Mammary epithelial cell (primary cell): ENCODE measurements at regions not wholly inside any gene's neighbourhood (a gene's known extent, or its start where the extent isn't known, plus 50 kb on each side); places are given as distances from the start of the nearest gene placed in this dataset.

Source experiments
- EZH2 ChIP-seq: IDR thresholded peaks from 2 replicates; pipeline ENCODE4 v1.6.1; 2012; ENCODE audit warnings: low read length, inconsistent platforms, borderline replicate concordance
- TF ChIP-seq, protein P1 (sequence below), 2 donors: IDR thresholded peaks in 1 of 2; conservative IDR thresholded peaks in 1 of 2; 2 replicates each; pipeline ENCODE4 v1.5.1; 2011 to 2012; ENCODE audit warnings: inconsistent platforms in 2 of 2, low read length in 2 of 2, mild to moderate bottlenecking in 2 of 2, control low read depth in 1 of 2, low read depth in 1 of 2; ENCODE audit not compliant: insufficient read depth in 1 of 2; ENCODE audit errors: extremely low read depth in 1 of 2

DNA sequence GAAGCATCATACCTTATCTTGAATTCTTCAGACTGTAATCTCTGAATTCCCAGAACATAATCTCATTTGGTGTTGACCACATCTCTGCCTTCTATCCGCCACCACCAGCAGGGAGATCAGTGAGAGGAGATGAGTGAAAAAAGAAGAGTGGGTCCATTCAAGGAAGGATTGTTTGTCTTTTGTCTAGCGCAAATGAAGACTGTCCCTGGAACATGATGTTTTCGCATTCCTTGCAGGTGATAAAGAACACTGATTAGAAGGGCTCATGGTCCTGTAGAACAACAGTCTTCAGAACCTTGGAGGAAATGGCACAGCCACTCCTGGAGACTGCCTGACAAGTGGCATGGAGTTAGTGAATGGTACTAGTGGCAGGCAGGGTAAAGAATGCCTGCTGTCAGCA, 869.6 kb downstream of the JRKL start:
- TF ChIP-seq, protein P1, sequence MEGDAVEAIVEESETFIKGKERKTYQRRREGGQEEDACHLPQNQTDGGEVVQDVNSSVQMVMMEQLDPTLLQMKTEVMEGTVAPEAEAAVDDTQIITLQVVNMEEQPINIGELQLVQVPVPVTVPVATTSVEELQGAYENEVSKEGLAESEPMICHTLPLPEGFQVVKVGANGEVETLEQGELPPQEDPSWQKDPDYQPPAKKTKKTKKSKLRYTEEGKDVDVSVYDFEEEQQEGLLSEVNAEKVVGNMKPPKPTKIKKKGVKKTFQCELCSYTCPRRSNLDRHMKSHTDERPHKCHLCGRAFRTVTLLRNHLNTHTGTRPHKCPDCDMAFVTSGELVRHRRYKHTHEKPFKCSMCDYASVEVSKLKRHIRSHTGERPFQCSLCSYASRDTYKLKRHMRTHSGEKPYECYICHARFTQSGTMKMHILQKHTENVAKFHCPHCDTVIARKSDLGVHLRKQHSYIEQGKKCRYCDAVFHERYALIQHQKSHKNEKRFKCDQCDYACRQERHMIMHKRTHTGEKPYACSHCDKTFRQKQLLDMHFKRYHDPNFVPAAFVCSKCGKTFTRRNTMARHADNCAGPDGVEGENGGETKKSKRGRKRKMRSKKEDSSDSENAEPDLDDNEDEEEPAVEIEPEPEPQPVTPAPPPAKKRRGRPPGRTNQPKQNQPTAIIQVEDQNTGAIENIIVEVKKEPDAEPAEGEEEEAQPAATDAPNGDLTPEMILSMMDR (conservative IDR thresholded peaks at IDR 0.05 in 1 of 2, IDR thresholded peaks at IDR 0.05 in 1 of 2; ENCODE audit: extremely low read depth in 1 of 2, insufficient read depth in 1 of 2, low read depth in 1 of 2, low read length in 2 of 2): no peak
- no peak for TF ChIP-seq EZH2
